ENCODE measurements at regions not wholly inside any gene's neighbourhood (a gene's known extent, or its start where the extent isn't known, plus 50 kb on each side); places are given as distances from the start of the nearest gene placed in this dataset.

- intact Hi-C loops (cut with micrococcal nuclease; ENCODE audit: unreplicated experiment), result no loop called here
- Histone ChIP-seq H3K9ac (ENCODE audit: insufficient read depth, low read depth, low read length) (no peak overlapping the region), H3K4me1 (ENCODE audit: insufficient read depth, low read length) (no peaks in the 10 kb centered on the region), H3K27ac (ENCODE audit: extremely low read length, insufficient read depth, low read length) (no peak overlapping the region), H3K9me3 (ENCODE audit: low read length) (no peaks in the 10 kb centered on the region), H3K36me3 (replicated peaks in 1 of 2; ENCODE audit: control insufficient read depth in 1 of 2, insufficient read depth in 2 of 2, low read length in 2 of 2) (no peaks in the 10 kb centered on the region), H2AFZ (ENCODE audit: low read length) (no peak overlapping the region), H4K20me1 (ENCODE audit: insufficient read depth, low read length) (no peaks in the 10 kb centered on the region), H3K4me3 (replicated peaks in 1 of 3; ENCODE audit: insufficient read depth in 1 of 3, low read depth in 2 of 3, low read length in 3 of 3) (no peak overlapping the region), H3K79me2 (ENCODE audit: insufficient read depth, low read length) (no peaks in the 10 kb centered on the region), H3K4me2 (ENCODE audit: low read depth, low read length) (no peak overlapping the region), H3K27me3 (ENCODE audit: control insufficient read depth in 1 of 2, insufficient read depth in 2 of 2, low read length in 2 of 2) (no peaks in the 10 kb centered on the region)
- ChIA-PET CTCF (ENCODE audit: low intra/inter-chr PET ratio, low total read pairs) (no interaction called here), POLR2A (no interaction called here)
- ATAC-seq, result no peak
- no peak for FAIRE-seq
- no peak for DNase-seq (ENCODE audit: low spot score)
- in situ Hi-C loops (cut with HindIII; ENCODE audit: extremely low pct_ligation_motif_present, low pct_unique_long_range_greater_than_20kb), result no loop called here
- BruUV-seq (replicated peaks), result no TSS peak
- no peak for TF ChIP-seq KIAA2018 (CRISPR knock-in tag; IDR thresholded peaks at IDR 0.05; ENCODE audit: borderline replicate concordance)
- no peak for TF ChIP-seq CC2D1A (CRISPR knock-in tag; IDR thresholded peaks at IDR 0.05)
- no peak for TF ChIP-seq ZNF619 (CRISPR knock-in tag; IDR thresholded peaks at IDR 0.05)
- TF ChIP-seq TIGD3 (CRISPR knock-in tag; IDR thresholded peaks at IDR 0.05; ENCODE audit: borderline replicate concordance), result no peak
- no peak for TF ChIP-seq ZHX1 (CRISPR knock-in tag; IDR thresholded peaks at IDR 0.05; ENCODE audit: low read depth)
- no peak for TF ChIP-seq ZFP36 (IDR thresholded peaks at IDR 0.05; ENCODE audit: borderline replicate concordance, low read depth, low read length, partially characterized antibody)
- TF ChIP-seq SYNCRIP (IDR thresholded peaks at IDR 0.05; ENCODE audit: insufficient read depth, low read depth, low read length), result no peak
- TF ChIP-seq ZSCAN29 (CRISPR knock-in tag; conservative IDR thresholded peaks at IDR 0.05), result no peak
- no peak for TF ChIP-seq SMARCE1 (IDR thresholded peaks at IDR 0.05; ENCODE audit: borderline replicate concordance)
- TF ChIP-seq GATA4 (IDR thresholded peaks at IDR 0.05; ENCODE audit: borderline replicate concordance, low read depth), result no peak
- TF ChIP-seq ZNF484 (CRISPR knock-in tag; IDR thresholded peaks at IDR 0.05; ENCODE audit: borderline replicate concordance, low read depth), result no peak
- TF ChIP-seq ZNF629 (CRISPR knock-in tag; conservative IDR thresholded peaks at IDR 0.05), result no peak
- TF ChIP-seq ETV5 (CRISPR knock-in tag; IDR thresholded peaks at IDR 0.05; ENCODE audit: borderline replicate concordance), result no peak
Observed at GRCh38 chrX:7262551-7262950, 114.6 kb upstream of the PUDP start.

Data from HepG2 (cell line).